Activated naive CD8-positive, alpha-beta T cell treated with anti-CD3 and anti-CD28 coated beads, Interleukin-2, amount 50 U/mL, for 24 hours (primary cell): ENCODE measurements at regions not wholly inside any gene's neighbourhood (a gene's known extent, or its start where the extent isn't known, plus 50 kb on each side); places are given as distances from the start of the nearest gene placed in this dataset.
"Not testable (repeated sequence)": the region's sequence is repeated elsewhere in the genome, so short reads cannot be mapped to it uniquely, and the experiment has no call there.

Source experiments
- ATAC-seq: fragments of 150-1000 bp; cut with Tn5 transposase; one replicate; pipeline ENCODE4 v1.10.0; 2021
- DNase-seq: peaks from one replicate; pipeline ENCODE4 v3.0.0; 2021
- H3K27ac Mint-ChIP-seq: one replicate; pipeline ENCODE4 v1.8.0; 2021; ENCODE audit warnings: mild to moderate bottlenecking, mixed read lengths
- H3K27me3 Mint-ChIP-seq: one replicate; pipeline ENCODE4 v1.8.0; 2021; ENCODE audit warnings: mixed read lengths
- H3K36me3 Mint-ChIP-seq: one replicate; pipeline ENCODE4 v1.8.0; 2021; ENCODE audit warnings: low read depth, mixed read lengths
- H3K4me1 Mint-ChIP-seq: one replicate; pipeline ENCODE4 v1.8.0; 2021; ENCODE audit warnings: mixed read lengths
- H3K4me3 Mint-ChIP-seq: one replicate; pipeline ENCODE4 v1.8.0; 2021; ENCODE audit warnings: mild to moderate bottlenecking, moderate library complexity, mixed read lengths
- H3K9me3 Mint-ChIP-seq: one replicate; pipeline ENCODE4 v1.8.0; 2021; ENCODE audit warnings: mixed read lengths

- Mint-ChIP-seq H3K4me1 (no peaks in the 10 kb centered on the region), H3K4me3 (no peak overlapping the region), H3K36me3 (no peaks in the 10 kb centered on the region), H3K27me3 (peaks cover 5% of the 10 kb centered on the region), H3K27ac (no peak overlapping the region), H3K9me3 (no peaks in the 10 kb centered on the region)
- DNase-seq (no peak), ATAC-seq (no peak)
Observed at GRCh38 chr1:3981746-3982505, 81.9 kb upstream of the C1orf174 start.

GRCh38 chr1:3983181-3983580 lies 83.1 kb upstream of the C1orf174 start:
- Mint-ChIP-seq H3K4me3 (no peak overlapping the region), H3K27me3 (peaks cover 5% of the 10 kb centered on the region), H3K9me3 (no peaks in the 10 kb centered on the region), H3K4me1 (no peaks in the 10 kb centered on the region), H3K36me3 (no peaks in the 10 kb centered on the region), H3K27ac (no peak overlapping the region)
- DNase-seq, result no peak
- no peak for ATAC-seq

- DNase-seq (no peak), ATAC-seq (no peak)
- no peaks in the 10 kb centered on the region for H3K36me3 Mint-ChIP-seq
- no peak overlapping the region for H3K27ac Mint-ChIP-seq
- H3K4me1 Mint-ChIP-seq, result no peaks in the 10 kb centered on the region
- H3K27me3 Mint-ChIP-seq, result peaks cover 5% of the 10 kb centered on the region
- no peak overlapping the region for H3K4me3 Mint-ChIP-seq
- no peaks in the 10 kb centered on the region for H3K9me3 Mint-ChIP-seq
Observed at GRCh38 chr1:3984586-3984985, 84.5 kb upstream of the C1orf174 start.

- no peak for ATAC-seq
- DNase-seq, result no peak
- no peaks in the 10 kb centered on the region for H3K4me1 Mint-ChIP-seq
- peaks cover 7% of the 10 kb centered on the region for H3K27me3 Mint-ChIP-seq
- no peaks in the 10 kb centered on the region for H3K36me3 Mint-ChIP-seq
- H3K27ac Mint-ChIP-seq, result no peak overlapping the region
- no peak overlapping the region for H3K4me3 Mint-ChIP-seq
- peaks cover 2% of the 10 kb centered on the region for H3K9me3 Mint-ChIP-seq
Observed at GRCh38 chr1:3986686-3987218, 86.7 kb upstream of the C1orf174 start.

- H3K4me3 Mint-ChIP-seq, result no peak overlapping the region
- peaks cover 9% of the 10 kb centered on the region for H3K27me3 Mint-ChIP-seq
- no peaks in the 10 kb centered on the region for H3K36me3 Mint-ChIP-seq
- no peaks in the 10 kb centered on the region for H3K4me1 Mint-ChIP-seq
- ATAC-seq (no peak), DNase-seq (no peak)
- H3K9me3 Mint-ChIP-seq, result peaks cover 9% of the 10 kb centered on the region
- no peak overlapping the region for H3K27ac Mint-ChIP-seq
Observed at GRCh38 chr1:3987669-3988235, 87.7 kb upstream of the C1orf174 start.

- no peaks in the 10 kb centered on the region for H3K4me1 Mint-ChIP-seq
- ATAC-seq (no peak), DNase-seq (no peak)
- H3K9me3 Mint-ChIP-seq, result peaks cover 9% of the 10 kb centered on the region
- no peak overlapping the region for H3K27ac Mint-ChIP-seq
- H3K27me3 Mint-ChIP-seq, result peaks cover 8% of the 10 kb centered on the region
- no peaks in the 10 kb centered on the region for H3K36me3 Mint-ChIP-seq
- H3K4me3 Mint-ChIP-seq, result no peak overlapping the region
Observed at GRCh38 chr1:3988431-3988830, 88.4 kb upstream of the C1orf174 start.

GRCh38 chr1:3989465-3989864 lies 89.4 kb upstream of the C1orf174 start:
- no peaks in the 10 kb centered on the region for H3K36me3 Mint-ChIP-seq
- H3K27me3 Mint-ChIP-seq, result peaks cover 8% of the 10 kb centered on the region
- peaks cover 9% of the 10 kb centered on the region for H3K9me3 Mint-ChIP-seq
- H3K27ac Mint-ChIP-seq, result no peak overlapping the region
- DNase-seq (no peak), ATAC-seq (no peak)
- no peak overlapping the region for H3K4me3 Mint-ChIP-seq
- no peaks in the 10 kb centered on the region for H3K4me1 Mint-ChIP-seq

- H3K4me1 Mint-ChIP-seq, result no peaks in the 10 kb centered on the region
- peaks cover 9% of the 10 kb centered on the region for H3K9me3 Mint-ChIP-seq
- no peak for DNase-seq
- ATAC-seq, result no peak
- peak overlapping the region; percentile 76 for H3K27ac Mint-ChIP-seq
- no peaks in the 10 kb centered on the region for H3K36me3 Mint-ChIP-seq
- H3K27me3 Mint-ChIP-seq, result peaks cover 13% of the 10 kb centered on the region
- peak overlapping the region; percentile 34 for H3K4me3 Mint-ChIP-seq
Observed at GRCh38 chr1:3992103-3992556, 92.1 kb upstream of the C1orf174 start.

GRCh38 chr1:3992746-3993145 lies 92.7 kb upstream of the C1orf174 start:
- Mint-ChIP-seq H3K27ac (no peak overlapping the region), H3K4me3 (no peak overlapping the region), H3K36me3 (no peaks in the 10 kb centered on the region), H3K27me3 (peaks cover 13% of the 10 kb centered on the region), H3K4me1 (no peaks in the 10 kb centered on the region), H3K9me3 (peaks cover 9% of the 10 kb centered on the region)
- ATAC-seq (no peak), DNase-seq (no peak)

- Mint-ChIP-seq H3K27me3 (peaks cover 16% of the 10 kb centered on the region), H3K9me3 (peaks cover 9% of the 10 kb centered on the region), H3K36me3 (no peaks in the 10 kb centered on the region), H3K4me3 (no peak overlapping the region), H3K4me1 (no peaks in the 10 kb centered on the region), H3K27ac (no peak overlapping the region)
- DNase-seq (no peak), ATAC-seq (no peak)
Observed at GRCh38 chr1:3993619-3994375, 93.7 kb upstream of the C1orf174 start.

GRCh38 chr1:3995141-3995780 lies 95.2 kb upstream of the C1orf174 start:
- ATAC-seq, result no peak
- Mint-ChIP-seq H3K4me3 (no peak overlapping the region), H3K4me1 (no peaks in the 10 kb centered on the region), H3K36me3 (no peaks in the 10 kb centered on the region), H3K9me3 (peaks cover 9% of the 10 kb centered on the region), H3K27ac (no peak overlapping the region), H3K27me3 (peaks cover 19% of the 10 kb centered on the region)
- DNase-seq, result no peak

- Mint-ChIP-seq H3K27me3 (peaks cover 17% of the 10 kb centered on the region), H3K9me3 (peaks cover 4% of the 10 kb centered on the region), H3K36me3 (no peaks in the 10 kb centered on the region), H3K4me3 (no peak overlapping the region), H3K27ac (no peak overlapping the region), H3K4me1 (no peaks in the 10 kb centered on the region)
- DNase-seq (no peak), ATAC-seq (no peak)
Observed at GRCh38 chr1:3996846-3997705, 97.0 kb upstream of the C1orf174 start.

GRCh38 chr1:3998086-3998485 lies 98.0 kb upstream of the C1orf174 start:
- DNase-seq (no peak), ATAC-seq (no peak)
- Mint-ChIP-seq H3K27me3 (peaks cover 13% of the 10 kb centered on the region), H3K27ac (no peak overlapping the region), H3K4me3 (no peak overlapping the region), H3K36me3 (no peaks in the 10 kb centered on the region), H3K9me3 (no peaks in the 10 kb centered on the region), H3K4me1 (no peaks in the 10 kb centered on the region)

GRCh38 chr1:3999514-3999913 lies 99.4 kb upstream of the C1orf174 start:
- H3K4me3 Mint-ChIP-seq, ATAC-seq, H3K36me3 Mint-ChIP-seq, H3K9me3 Mint-ChIP-seq, H3K27ac Mint-ChIP-seq, H3K4me1 Mint-ChIP-seq, DNase-seq: not testable (repeated sequence)
- peaks cover 13% of the 10 kb centered on the region for H3K27me3 Mint-ChIP-seq
